Astrocyte (in vitro differentiated cells and primary cell): ENCODE measurements at regions not wholly inside any gene's neighbourhood (a gene's known extent, or its start where the extent isn't known, plus 50 kb on each side); places are given as distances from the start of the nearest gene placed in this dataset.
A peak's percentile ranks its signal among the peaks of the same experiment; 100 is the strongest.

ENCODE experiments used
- DNase-seq: peaks from one replicate; pipeline ENCODE4 v3.0.0-alpha.2; 2010; ENCODE audit warnings: low read depth
- FAIRE-seq: peaks from 2 replicates; lab custom pipeline; 2011; peaks lifted over from hg19 to GRCh38; lab: Jason Lieb, UNC
- H2AFZ ChIP-seq: 2 replicates; pipeline ENCODE4 v1.6.0; 2012; ENCODE audit warnings: low read depth, low read length, inconsistent platforms
- H3K27ac ChIP-seq: 2 replicates; pipeline ENCODE4 v1.5.1; 2011; ENCODE audit warnings: low read depth, low read length, inconsistent platforms
- H3K27me3 ChIP-seq: 2 replicates; pipeline ENCODE4 v1.6.0; 2011; ENCODE audit warnings: low read length, inconsistent platforms; ENCODE audit not compliant: insufficient read depth
- H3K36me3 ChIP-seq: 2 replicates; pipeline ENCODE4 v1.5.1; 2011; ENCODE audit warnings: low read length, inconsistent platforms; ENCODE audit not compliant: insufficient read depth
- H3K4me1 ChIP-seq: 2 replicates; pipeline ENCODE4 v1.5.1; 2011; ENCODE audit warnings: low read length, inconsistent platforms; ENCODE audit not compliant: insufficient read depth
- H3K4me2 ChIP-seq: 2 replicates; pipeline ENCODE4 v1.6.0; 2012; ENCODE audit warnings: low read length, inconsistent platforms
- H3K4me3 ChIP-seq: 2 replicates; pipeline ENCODE4 v1.5.1; 2011; ENCODE audit warnings: low read depth, mild to moderate bottlenecking, low read length, inconsistent platforms; ENCODE audit not compliant: insufficient read depth
- H3K79me2 ChIP-seq: 2 replicates; pipeline ENCODE4 v1.6.0; 2012; ENCODE audit warnings: mild to moderate bottlenecking, low read length, inconsistent platforms; ENCODE audit not compliant: insufficient read depth
- H3K9ac ChIP-seq: 2 replicates; pipeline ENCODE4 v1.6.0; 2012; ENCODE audit warnings: mild to moderate bottlenecking, low read length, inconsistent platforms
- H3K9me3 ChIP-seq: 2 replicates; pipeline ENCODE4 v1.5.1; 2012; ENCODE audit warnings: low read depth, mild to moderate bottlenecking, low read length, inconsistent platforms; ENCODE audit not compliant: insufficient read depth
- H4K20me1 ChIP-seq: 2 replicates; pipeline ENCODE4 v1.6.0; 2012; ENCODE audit warnings: low read length, inconsistent platforms; ENCODE audit not compliant: insufficient read depth
- H3K27ac Mint-ChIP-seq: one replicate; pipeline ENCODE4 v1.8.0; 2021; ENCODE audit warnings: mild to moderate bottlenecking, mixed read lengths; ENCODE audit not compliant: unreplicated experiment
- H3K27me3 Mint-ChIP-seq: one replicate; pipeline ENCODE4 v1.8.0; 2021; ENCODE audit warnings: low read depth, mixed read lengths; ENCODE audit not compliant: unreplicated experiment
- H3K36me3 Mint-ChIP-seq: one replicate; pipeline ENCODE4 v1.8.0; 2021; ENCODE audit warnings: low read depth, mixed read lengths; ENCODE audit not compliant: unreplicated experiment
- H3K4me1 Mint-ChIP-seq: one replicate; pipeline ENCODE4 v1.8.0; 2021; ENCODE audit warnings: low read depth, mixed read lengths; ENCODE audit not compliant: unreplicated experiment
- H3K4me3 Mint-ChIP-seq: one replicate; pipeline ENCODE4 v1.8.0; 2021; ENCODE audit warnings: mild to moderate bottlenecking, moderate library complexity, mixed read lengths; ENCODE audit not compliant: unreplicated experiment
- H3K9me3 Mint-ChIP-seq: one replicate; pipeline ENCODE4 v1.8.0; 2021; ENCODE audit warnings: mild to moderate bottlenecking, mixed read lengths; ENCODE audit not compliant: unreplicated experiment
- EZH2 ChIP-seq: IDR thresholded peaks from 2 replicates; pipeline ENCODE4 v1.6.1; 2012; ENCODE audit warnings: mild to moderate bottlenecking, low read length, inconsistent platforms; ENCODE audit not compliant: insufficient read depth
- TF ChIP-seq, protein P1 (sequence below): IDR thresholded peaks from 2 replicates; pipeline ENCODE4 v1.5.1; 2011; ENCODE audit warnings: low read depth, mild to moderate bottlenecking, inconsistent platforms, low read length, moderate library complexity; ENCODE audit not compliant: insufficient read depth

DNA sequence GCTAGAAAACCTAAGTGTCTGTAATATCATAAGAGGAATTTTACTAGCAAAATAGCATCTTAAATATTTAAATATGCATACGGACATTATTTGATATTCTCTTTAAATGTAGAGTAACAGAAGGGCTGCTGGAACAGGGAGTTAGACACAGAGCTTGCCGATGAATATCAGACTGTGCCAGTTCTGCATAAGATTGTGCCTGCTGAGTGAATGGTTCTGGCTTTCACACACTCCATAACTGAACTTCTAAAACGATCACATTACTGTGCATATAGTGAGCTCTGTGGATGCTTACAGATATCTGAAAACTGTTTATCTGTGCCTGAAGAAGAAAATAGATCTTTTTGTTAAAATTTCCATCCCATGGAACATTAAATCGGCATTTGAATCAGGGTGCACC, 867.4 kb upstream of the PCDH10 start:
- no peaks in the 10 kb centered on the region for H3K9me3 ChIP-seq
- no peaks in the 10 kb centered on the region for H3K79me2 ChIP-seq
- Mint-ChIP-seq H3K4me3 (no peak overlapping the region), H3K4me1 (no peaks in the 10 kb centered on the region), H3K36me3 (no peaks in the 10 kb centered on the region), H3K9me3 (peaks cover 5% of the 10 kb centered on the region), H3K27ac (no peak overlapping the region), H3K27me3 (no peaks in the 10 kb centered on the region)
- H3K36me3 ChIP-seq, result no peaks in the 10 kb centered on the region
- no peak overlapping the region for H3K4me3 ChIP-seq
- TF ChIP-seq EZH2, result no peak
- TF ChIP-seq, protein P1, sequence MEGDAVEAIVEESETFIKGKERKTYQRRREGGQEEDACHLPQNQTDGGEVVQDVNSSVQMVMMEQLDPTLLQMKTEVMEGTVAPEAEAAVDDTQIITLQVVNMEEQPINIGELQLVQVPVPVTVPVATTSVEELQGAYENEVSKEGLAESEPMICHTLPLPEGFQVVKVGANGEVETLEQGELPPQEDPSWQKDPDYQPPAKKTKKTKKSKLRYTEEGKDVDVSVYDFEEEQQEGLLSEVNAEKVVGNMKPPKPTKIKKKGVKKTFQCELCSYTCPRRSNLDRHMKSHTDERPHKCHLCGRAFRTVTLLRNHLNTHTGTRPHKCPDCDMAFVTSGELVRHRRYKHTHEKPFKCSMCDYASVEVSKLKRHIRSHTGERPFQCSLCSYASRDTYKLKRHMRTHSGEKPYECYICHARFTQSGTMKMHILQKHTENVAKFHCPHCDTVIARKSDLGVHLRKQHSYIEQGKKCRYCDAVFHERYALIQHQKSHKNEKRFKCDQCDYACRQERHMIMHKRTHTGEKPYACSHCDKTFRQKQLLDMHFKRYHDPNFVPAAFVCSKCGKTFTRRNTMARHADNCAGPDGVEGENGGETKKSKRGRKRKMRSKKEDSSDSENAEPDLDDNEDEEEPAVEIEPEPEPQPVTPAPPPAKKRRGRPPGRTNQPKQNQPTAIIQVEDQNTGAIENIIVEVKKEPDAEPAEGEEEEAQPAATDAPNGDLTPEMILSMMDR, result no peak
- no peak for DNase-seq
- no peak overlapping the region for H3K27ac ChIP-seq
- no peaks in the 10 kb centered on the region for H3K4me1 ChIP-seq
- no peaks in the 10 kb centered on the region for H3K27me3 ChIP-seq
- H4K20me1 ChIP-seq, result no peaks in the 10 kb centered on the region
- no peak for FAIRE-seq
- no peak overlapping the region for H3K4me2 ChIP-seq
- no peak overlapping the region for H2AFZ ChIP-seq
- no peak overlapping the region for H3K9ac ChIP-seq

DNA sequence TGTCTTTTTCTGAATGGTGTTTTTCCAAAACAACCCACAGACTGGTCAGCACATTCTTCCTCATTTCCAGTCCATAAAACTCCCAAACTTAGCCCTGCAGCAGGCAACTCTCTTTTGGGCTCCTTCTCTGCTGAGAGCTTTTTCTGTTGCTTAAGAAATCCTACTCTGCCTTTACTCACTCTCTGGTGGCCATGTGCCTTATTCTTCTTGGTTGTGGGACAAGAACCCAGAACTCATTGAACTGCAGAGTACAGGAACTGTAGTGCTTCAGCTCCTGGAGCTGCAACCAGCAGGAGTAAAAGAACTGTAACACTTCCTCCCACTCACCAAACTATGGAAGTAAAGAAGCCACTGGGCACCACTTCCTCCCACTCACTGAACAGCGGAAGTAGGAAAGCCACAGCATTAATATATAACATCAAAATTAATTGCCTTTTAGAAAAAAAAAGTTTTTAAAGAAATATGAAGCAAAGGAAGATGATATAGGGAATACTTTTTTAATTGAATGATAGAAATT, 864.1 kb upstream of the PCDH10 start:
- Histone ChIP-seq H3K4me3 (no peak overlapping the region), H3K36me3 (no peaks in the 10 kb centered on the region), H4K20me1 (no peaks in the 10 kb centered on the region), H3K4me2 (no peak overlapping the region), H3K9ac (no peak overlapping the region), H3K4me1 (no peaks in the 10 kb centered on the region), H2AFZ (no peak overlapping the region), H3K27ac (no peak overlapping the region), H3K9me3 (no peaks in the 10 kb centered on the region), H3K79me2 (no peaks in the 10 kb centered on the region), H3K27me3 (no peaks in the 10 kb centered on the region)
- no peak for TF ChIP-seq EZH2
- TF ChIP-seq, protein P1, result no peak
- H3K4me3 Mint-ChIP-seq, result no peak overlapping the region
- H3K9me3 Mint-ChIP-seq, result peaks cover 5% of the 10 kb centered on the region
- FAIRE-seq (no peak), DNase-seq (no peak)
- no peak overlapping the region for H3K27ac Mint-ChIP-seq
- H3K4me1 Mint-ChIP-seq, result no peaks in the 10 kb centered on the region
- no peaks in the 10 kb centered on the region for H3K27me3 Mint-ChIP-seq
- no peaks in the 10 kb centered on the region for H3K36me3 Mint-ChIP-seq

DNA sequence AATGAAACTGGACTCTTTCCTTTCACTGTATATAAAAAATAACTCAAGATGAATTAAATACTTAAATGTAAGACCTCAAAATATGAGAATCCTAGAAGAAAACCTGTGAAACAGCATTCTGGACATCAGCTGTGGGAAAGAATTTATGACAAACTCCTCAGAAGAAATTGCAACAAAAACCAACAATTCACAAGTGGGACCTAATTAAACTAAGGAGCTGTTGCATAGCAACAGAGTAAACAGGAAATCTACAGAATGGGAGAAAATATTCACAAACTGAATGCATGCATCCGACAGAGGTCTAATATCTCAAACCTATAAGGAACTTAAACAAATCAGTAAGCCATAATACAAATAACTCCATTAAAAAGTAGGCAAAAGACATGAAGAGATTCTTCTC, 851.7 kb upstream of the PCDH10 start:
- Histone ChIP-seq H3K4me2 (no peak overlapping the region), H4K20me1 (no peaks in the 10 kb centered on the region), H3K4me1 (no peaks in the 10 kb centered on the region), H3K79me2 (no peaks in the 10 kb centered on the region), H2AFZ (no peak overlapping the region), H3K9ac (no peak overlapping the region), H3K27ac (no peak overlapping the region), H3K27me3 (no peaks in the 10 kb centered on the region), H3K9me3 (no peaks in the 10 kb centered on the region), H3K4me3 (no peak overlapping the region), H3K36me3 (no peaks in the 10 kb centered on the region)
- DNase-seq, result peak; percentile 3
- H3K9me3 Mint-ChIP-seq, result no peaks in the 10 kb centered on the region
- H3K4me3 Mint-ChIP-seq, result no peak overlapping the region
- no peaks in the 10 kb centered on the region for H3K27me3 Mint-ChIP-seq
- H3K36me3 Mint-ChIP-seq, result no peaks in the 10 kb centered on the region
- no peak for FAIRE-seq
- H3K4me1 Mint-ChIP-seq, result no peaks in the 10 kb centered on the region
- no peak overlapping the region for H3K27ac Mint-ChIP-seq
- TF ChIP-seq EZH2, result no peak
- TF ChIP-seq, protein P1, result no peak
